ENCODE measurements at regions not wholly inside any gene's neighbourhood (a gene's known extent, or its start where the extent isn't known, plus 50 kb on each side); places are given as distances from the start of the nearest gene placed in this dataset.

GRCh38 chr4:17109126-17109525 is 210.7 kb upstream of the LDB2 start:
- TF ChIP-seq POLR2A (IDR thresholded peaks at IDR 0.05) (no peak), CTCF (IDR thresholded peaks at IDR 0.05) (no peak)

Measured in prostate gland (tissue), 2 donors.